Activated T-cell treated with anti-CD3 and anti-CD28 coated beads, Interleukin-2, amount 50 U/mL, for 4 hours (primary cell): ENCODE measurements at regions not wholly inside any gene's neighbourhood (a gene's known extent, or its start where the extent isn't known, plus 50 kb on each side); places are given as distances from the start of the nearest gene placed in this dataset.
"Not testable (repeated sequence)": the region's sequence is repeated elsewhere in the genome, so short reads cannot be mapped to it uniquely, and the experiment has no call there.

ENCODE experiments used
- ATAC-seq, 2 donors: fragments of 200-7000 bp; cut with Tn5 transposase; one replicate each; pipeline ENCODE4 v1.10.0; 2021
- DNase-seq: peaks from one replicate; pipeline ENCODE4 v3.0.0-alpha.2; 2020
- H3K27me3 Mint-ChIP-seq: one replicate; pipeline ENCODE4 v1.8.0; 2021; ENCODE audit warnings: low read depth, mixed read lengths
- H3K36me3 Mint-ChIP-seq: one replicate; pipeline ENCODE4 v1.8.0; 2022; ENCODE audit warnings: mixed read lengths; ENCODE audit not compliant: insufficient read depth
- H3K4me1 Mint-ChIP-seq: one replicate; pipeline ENCODE4 v1.8.0; 2021; ENCODE audit warnings: low read depth, mixed read lengths
- H3K4me3 Mint-ChIP-seq: one replicate; pipeline ENCODE4 v1.8.0; 2021; ENCODE audit warnings: mild to moderate bottlenecking, moderate library complexity, mixed read lengths
- H3K9me3 Mint-ChIP-seq: one replicate; pipeline ENCODE4 v1.8.0; 2021; ENCODE audit warnings: mixed read lengths

DNA sequence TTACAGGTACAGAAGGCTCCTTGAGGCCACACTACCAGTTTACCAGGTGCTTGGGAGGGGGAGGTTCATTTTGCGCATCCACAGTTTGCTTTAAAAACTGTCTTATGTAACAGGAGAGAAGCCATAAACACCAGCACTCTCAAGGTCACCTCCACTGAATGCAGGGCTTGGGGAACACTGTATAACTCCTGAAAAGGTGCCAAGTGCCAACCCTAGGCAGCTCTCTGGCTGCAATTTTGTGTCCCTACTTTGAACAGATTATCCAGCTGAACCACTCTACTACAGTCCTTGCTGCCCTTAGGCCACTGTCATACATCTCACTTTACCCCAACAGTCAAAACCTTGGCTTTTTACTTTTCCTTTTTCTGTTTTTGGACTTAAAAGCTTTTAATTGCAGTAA, 507.9 kb downstream of the SMARCA1 start:
- no peak overlapping the region for H3K4me3 Mint-ChIP-seq
- peaks cover 3% of the 10 kb centered on the region for H3K27me3 Mint-ChIP-seq
- no peaks in the 10 kb centered on the region for H3K36me3 Mint-ChIP-seq
- no peak for ATAC-seq
- no peaks in the 10 kb centered on the region for H3K4me1 Mint-ChIP-seq
- no peaks in the 10 kb centered on the region for H3K9me3 Mint-ChIP-seq
- no peak for DNase-seq

DNA sequence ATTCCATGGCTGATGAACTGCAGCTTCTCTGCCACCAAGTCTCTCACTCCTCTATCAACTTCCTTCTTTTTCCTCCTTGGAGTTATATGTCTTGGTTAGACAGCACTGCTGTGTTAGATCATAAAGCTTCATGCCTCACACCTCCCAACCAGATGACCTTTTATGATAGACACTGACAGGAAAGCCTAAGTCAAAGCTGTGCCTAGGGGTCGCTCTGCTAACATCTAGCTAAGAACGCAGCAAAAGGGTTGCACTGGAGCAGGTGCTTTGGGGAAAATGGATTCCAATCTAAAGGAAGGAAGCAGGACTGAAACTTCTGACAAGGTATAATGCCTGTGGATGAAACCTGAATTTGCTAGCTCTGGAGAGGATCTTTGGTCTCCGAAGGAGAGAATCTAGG, 509.7 kb downstream of the SMARCA1 start:
- Mint-ChIP-seq H3K27me3 (no peaks in the 10 kb centered on the region), H3K4me1 (no peaks in the 10 kb centered on the region), H3K4me3 (no peak overlapping the region), H3K9me3 (no peaks in the 10 kb centered on the region), H3K36me3 (no peaks in the 10 kb centered on the region)
- DNase-seq (no peak), ATAC-seq (no peak)

DNA sequence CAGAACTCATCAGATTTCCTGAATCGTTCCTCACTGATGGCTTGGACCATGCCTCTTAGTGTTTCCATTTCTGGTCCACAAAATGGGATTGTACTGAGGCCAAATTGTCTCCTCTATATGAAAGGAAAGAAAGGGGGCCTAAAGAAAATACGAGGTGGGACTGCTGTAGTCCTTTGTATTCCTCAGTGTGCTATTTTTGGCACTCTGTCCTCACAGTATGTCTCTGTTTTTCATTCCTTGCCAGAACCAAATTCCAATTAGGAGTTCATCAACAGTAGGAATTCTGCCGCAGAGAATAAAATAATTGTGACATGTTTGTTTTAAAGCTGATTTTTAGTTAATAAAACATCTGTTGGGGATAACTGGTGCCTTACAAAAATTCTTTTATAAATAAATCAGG, 515.7 kb downstream of the SMARCA1 start:
- Mint-ChIP-seq H3K4me3 (no peak overlapping the region), H3K27me3 (no peaks in the 10 kb centered on the region), H3K36me3 (no peaks in the 10 kb centered on the region), H3K9me3 (no peaks in the 10 kb centered on the region), H3K4me1 (no peaks in the 10 kb centered on the region)
- ATAC-seq (no peak), DNase-seq (no peak)

DNA sequence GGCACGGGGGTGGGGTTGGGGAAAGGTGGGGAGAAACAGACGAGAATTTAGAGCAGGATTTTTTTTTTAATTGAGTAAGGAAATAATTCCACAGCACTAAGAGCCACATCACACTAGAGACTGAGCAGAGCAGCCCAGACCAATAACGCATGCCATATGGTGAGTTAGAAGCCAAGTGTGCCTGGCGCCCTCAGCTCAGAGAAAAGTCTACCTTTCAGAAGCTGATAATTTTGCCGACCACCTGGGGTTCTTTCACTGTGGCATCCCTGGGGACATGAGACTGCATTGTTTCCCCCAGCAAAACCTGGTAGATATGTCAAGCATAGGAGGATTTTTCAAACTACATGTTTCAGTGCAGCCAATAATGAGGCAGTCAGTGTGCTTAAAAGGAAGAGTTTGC, 516.8 kb downstream of the SMARCA1 start:
- no peaks in the 10 kb centered on the region for H3K27me3 Mint-ChIP-seq
- no peaks in the 10 kb centered on the region for H3K4me1 Mint-ChIP-seq
- ATAC-seq (no peak), DNase-seq (no peak)
- H3K4me3 Mint-ChIP-seq, result no peak overlapping the region
- H3K36me3 Mint-ChIP-seq, result no peaks in the 10 kb centered on the region
- H3K9me3 Mint-ChIP-seq, result no peaks in the 10 kb centered on the region

DNA sequence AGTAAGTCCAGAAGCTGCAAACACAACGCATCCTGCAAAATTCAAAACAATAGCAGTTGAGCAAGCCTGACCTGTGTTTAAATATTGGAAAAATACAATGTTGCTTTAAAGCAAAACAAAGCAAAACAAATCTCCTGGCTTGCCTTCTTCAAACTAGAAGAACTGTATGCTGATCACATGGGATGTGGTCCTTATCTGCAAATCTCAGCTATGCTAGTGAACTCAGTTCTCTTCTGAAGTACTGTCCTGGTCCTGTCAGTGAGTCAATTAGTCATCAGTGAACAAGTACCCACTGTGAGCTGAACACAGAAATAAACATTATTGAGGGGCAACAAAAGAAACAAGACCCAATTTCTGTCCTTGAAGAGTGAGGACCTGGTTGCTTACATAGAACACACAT, 522.5 kb downstream of the SMARCA1 start:
- H3K27me3 Mint-ChIP-seq, result no peaks in the 10 kb centered on the region
- ATAC-seq, result no peak
- no peaks in the 10 kb centered on the region for H3K36me3 Mint-ChIP-seq
- no peak overlapping the region for H3K4me3 Mint-ChIP-seq
- H3K4me1 Mint-ChIP-seq, result no peaks in the 10 kb centered on the region
- H3K9me3 Mint-ChIP-seq, result no peaks in the 10 kb centered on the region
- DNase-seq, result no peak

DNA sequence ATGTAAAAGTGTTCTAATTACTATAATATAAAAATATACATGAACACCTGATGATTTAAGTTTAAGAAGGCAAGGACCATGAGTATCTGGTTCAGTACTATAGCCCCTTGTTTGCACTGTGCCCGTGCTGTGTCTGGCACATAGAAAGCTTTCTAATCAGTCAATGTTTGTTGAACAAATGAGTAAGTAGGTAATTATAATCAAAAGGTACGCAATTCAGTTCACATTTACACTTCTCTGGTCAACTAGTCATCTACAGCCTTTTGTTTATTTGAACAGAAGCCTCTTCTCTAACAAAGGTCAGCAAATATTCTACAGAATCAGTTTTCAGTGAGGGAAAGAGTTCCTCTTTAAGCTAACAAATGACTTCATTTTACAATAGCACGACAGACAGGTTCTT, 523.3 kb downstream of the SMARCA1 start:
- no peak for ATAC-seq
- DNase-seq, result no peak
- Mint-ChIP-seq H3K4me1 (no peaks in the 10 kb centered on the region), H3K27me3 (no peaks in the 10 kb centered on the region), H3K4me3 (no peak overlapping the region), H3K36me3 (no peaks in the 10 kb centered on the region), H3K9me3 (no peaks in the 10 kb centered on the region)

DNA sequence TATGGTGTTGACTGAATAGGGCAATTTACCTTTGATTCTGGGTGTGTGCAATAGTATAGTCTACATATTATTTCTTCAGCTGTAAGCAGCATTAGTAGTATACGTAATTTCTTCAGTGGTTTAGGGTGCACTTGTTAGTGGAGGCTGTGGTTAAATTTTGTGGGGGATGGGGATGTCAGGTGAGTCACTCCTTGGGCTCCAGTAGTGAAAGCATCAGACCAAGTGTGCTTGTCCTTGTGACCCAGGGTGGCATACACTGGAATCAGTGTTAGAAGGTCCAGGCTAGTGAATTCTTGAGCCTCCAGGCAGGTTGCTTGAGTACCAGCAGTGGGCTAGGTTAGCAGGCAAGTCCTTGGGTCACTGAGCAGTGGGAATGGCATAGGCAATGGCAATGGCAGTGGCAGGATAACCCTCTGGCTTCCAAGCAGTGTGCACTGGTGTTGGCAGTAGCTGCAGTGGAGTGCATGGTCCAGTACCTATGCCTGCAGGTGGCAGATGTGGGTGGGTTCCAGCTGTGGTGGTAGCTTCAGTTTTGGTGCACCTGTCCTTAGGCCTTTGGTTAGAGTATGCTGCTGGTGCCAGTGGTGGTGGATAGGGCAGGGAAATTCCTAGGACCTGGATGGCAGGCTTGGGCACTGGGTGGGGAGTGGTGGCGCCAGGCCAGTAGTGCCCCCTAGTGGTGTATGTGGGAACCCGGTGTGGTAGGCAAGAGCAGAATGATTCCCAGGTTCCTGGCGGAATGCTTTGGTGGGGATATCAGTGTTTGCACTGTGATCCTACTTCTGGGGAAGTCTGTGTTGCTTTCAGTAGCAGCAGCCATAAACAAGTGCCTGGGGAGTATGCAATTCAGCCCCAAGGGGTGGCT, 531.0 kb downstream of the SMARCA1 start:
- H3K4me3 Mint-ChIP-seq, result no peak overlapping the region
- H3K4me1 Mint-ChIP-seq, result no peaks in the 10 kb centered on the region
- DNase-seq, result no peak

DNA sequence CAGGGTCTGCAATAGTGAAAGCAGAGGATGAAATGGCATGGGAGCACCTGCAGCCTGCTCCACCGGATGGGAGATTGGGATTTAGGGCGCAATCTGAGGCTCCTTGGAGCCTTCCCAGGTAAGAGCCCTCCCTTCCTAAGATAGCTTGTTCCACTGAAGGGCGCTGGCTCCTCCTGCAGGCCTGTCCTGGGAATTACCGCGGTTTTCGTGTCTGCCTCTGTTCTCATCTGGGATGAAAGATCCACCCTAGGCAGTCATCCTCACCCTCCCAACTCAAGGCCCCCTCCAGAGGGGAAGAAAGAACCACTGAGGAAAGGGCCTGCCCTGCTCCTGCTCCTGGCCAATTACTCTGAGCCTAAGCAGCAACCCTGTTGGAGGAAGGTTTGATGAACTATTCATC, 547.5 kb downstream of the SMARCA1 start:
- ATAC-seq (no peak), DNase-seq (no peak)
- Mint-ChIP-seq H3K9me3 (no peaks in the 10 kb centered on the region), H3K27me3 (no peaks in the 10 kb centered on the region), H3K4me1 (no peaks in the 10 kb centered on the region), H3K4me3 (no peak overlapping the region), H3K36me3 (no peaks in the 10 kb centered on the region)

More for the DNA sequence above, 531.0 kb downstream of the SMARCA1 start:
- Mint-ChIP-seq H3K36me3 (no peaks in the 10 kb centered on the region), H3K27me3 (no peaks in the 10 kb centered on the region), H3K9me3 (peaks cover 11% of the 10 kb centered on the region)
- no peak for ATAC-seq

DNA sequence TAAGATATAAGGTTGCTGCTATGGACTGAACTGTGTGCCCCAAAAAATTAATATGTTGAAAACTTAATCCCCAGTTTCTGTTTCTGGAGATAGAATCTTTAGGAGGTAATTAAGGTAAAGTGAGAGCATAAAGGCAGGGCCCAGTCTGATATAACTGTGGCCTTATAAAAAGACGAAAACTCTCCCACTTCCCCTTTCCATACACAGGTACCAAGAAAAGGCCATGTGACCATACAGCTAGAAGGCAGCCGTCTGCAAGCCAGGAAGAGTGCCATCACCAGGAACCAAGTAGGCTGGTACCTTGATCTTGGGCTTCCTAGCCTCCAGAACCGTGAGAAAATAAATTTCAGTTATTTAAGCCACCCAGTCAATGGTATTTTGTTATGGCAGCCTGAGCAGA, 550.3 kb downstream of the SMARCA1 start:
- Mint-ChIP-seq H3K9me3 (no peaks in the 10 kb centered on the region), H3K4me3 (no peak overlapping the region), H3K27me3 (no peaks in the 10 kb centered on the region), H3K36me3 (no peaks in the 10 kb centered on the region), H3K4me1 (no peaks in the 10 kb centered on the region)
- DNase-seq (no peak), ATAC-seq (no peak)

DNA sequence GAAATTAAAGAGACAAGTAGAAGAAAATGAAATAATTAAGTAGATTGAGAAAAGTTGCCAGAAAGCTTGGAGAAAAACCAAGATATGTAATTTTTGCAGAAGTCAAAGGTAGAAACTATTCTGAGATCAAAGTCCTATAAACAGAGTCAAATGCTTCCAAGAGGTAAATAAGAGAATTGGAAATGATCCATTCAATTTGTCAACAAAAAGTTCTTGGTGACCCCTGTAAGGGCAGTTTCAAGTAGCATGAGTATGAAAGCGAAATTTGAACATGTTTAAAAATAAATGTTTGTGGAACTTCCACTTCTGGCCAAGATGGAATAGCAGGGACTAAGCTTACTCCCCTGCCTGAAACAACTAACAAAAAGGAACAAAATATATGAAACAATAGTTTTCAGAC, 562.0 kb downstream of the SMARCA1 start:
- Mint-ChIP-seq H3K36me3 (no peaks in the 10 kb centered on the region), H3K27me3 (no peaks in the 10 kb centered on the region), H3K4me1 (no peaks in the 10 kb centered on the region), H3K4me3 (no peak overlapping the region), H3K9me3 (no peaks in the 10 kb centered on the region)
- DNase-seq, result no peak
- no peak for ATAC-seq

DNA sequence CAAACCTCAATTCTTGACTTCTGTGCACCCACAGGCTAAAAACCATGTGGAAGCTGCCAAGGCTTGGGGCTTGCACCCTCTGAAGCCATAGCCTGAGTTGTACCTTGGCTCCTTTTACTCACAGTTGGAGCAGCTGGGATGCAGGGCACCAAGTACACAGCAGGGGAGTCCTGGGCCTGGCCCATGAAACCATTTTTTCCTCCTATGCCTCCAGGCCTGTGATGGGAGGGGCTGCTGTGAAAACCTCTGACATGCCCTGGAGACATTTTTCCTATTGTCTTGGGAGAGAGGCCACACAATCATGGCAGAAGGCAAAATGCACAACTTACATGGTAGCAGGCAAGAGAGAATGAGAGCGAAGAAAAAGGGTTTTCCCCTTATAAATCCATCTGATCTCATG, 568.6 kb downstream of the SMARCA1 start:
- not testable (repeated sequence) for DNase-seq, H3K27me3 Mint-ChIP-seq, ATAC-seq, H3K9me3 Mint-ChIP-seq, H3K36me3 Mint-ChIP-seq, H3K4me3 Mint-ChIP-seq, H3K4me1 Mint-ChIP-seq

DNA sequence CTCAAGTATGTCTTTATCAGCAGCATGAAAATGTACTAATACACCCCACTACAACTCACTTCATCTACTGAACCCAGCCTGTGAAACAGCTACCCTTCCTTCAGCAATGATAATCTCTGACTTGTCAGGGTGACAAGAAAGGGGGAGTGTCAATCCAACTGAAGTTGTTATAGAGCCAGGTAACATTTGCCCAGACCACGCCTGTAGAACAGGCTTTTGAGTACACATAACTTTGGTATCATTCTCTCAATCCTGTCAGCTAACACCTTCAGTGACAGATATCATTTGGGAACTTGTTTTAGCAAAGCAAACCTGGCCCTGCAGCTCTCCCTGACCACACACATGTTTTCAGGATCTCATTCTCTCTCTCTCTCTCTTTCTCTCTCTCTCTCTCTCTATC, 592.2 kb downstream of the SMARCA1 start:
- no peaks in the 10 kb centered on the region for H3K9me3 Mint-ChIP-seq
- ATAC-seq, result no peak

DNA sequence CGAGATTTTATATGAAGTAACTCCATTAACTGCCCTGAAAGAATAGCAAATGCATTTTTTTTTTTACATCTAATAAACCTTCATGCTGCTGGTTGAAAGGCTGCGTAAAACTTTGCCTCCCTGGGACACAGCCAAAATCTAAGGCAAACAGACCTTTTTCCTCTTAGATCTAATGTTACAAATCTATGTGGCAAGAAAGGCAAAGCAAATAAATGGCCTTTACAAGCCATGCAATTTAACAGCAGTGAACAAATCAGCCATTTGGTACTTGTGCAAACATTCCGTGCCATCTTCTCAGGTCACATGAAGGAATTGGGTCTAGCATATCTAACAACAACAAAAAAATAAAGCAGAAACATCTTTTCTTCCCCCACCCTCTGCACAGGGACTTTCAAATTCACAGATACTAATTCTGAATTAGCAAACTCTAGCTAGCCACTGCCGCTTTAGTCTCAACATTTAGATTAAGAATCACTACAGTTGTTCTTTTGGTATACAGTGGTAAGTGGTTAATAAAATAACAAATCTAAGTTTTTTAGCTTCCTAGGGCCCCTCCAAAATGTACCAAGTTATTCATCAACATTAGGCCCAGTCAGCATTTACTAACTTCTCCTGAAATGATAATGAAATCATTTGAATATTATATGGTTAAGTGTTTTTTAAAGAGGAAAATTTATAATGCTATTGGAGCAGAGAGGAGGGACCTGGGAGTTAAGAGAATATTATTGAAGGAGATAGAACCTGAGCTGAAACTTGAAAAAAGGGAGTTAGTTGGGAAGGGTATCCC, 593.8 kb downstream of the SMARCA1 start:
- Mint-ChIP-seq H3K4me1 (no peaks in the 10 kb centered on the region), H3K27me3 (no peaks in the 10 kb centered on the region), H3K4me3 (no peak overlapping the region), H3K36me3 (no peaks in the 10 kb centered on the region), H3K9me3 (no peaks in the 10 kb centered on the region)
- ATAC-seq (no peak), DNase-seq (no peak)

More for the DNA sequence above, 592.2 kb downstream of the SMARCA1 start:
- no peaks in the 10 kb centered on the region for H3K4me1 Mint-ChIP-seq
- H3K36me3 Mint-ChIP-seq, result no peaks in the 10 kb centered on the region
- H3K4me3 Mint-ChIP-seq, result no peak overlapping the region
- no peak for DNase-seq
- H3K27me3 Mint-ChIP-seq, result no peaks in the 10 kb centered on the region

DNA sequence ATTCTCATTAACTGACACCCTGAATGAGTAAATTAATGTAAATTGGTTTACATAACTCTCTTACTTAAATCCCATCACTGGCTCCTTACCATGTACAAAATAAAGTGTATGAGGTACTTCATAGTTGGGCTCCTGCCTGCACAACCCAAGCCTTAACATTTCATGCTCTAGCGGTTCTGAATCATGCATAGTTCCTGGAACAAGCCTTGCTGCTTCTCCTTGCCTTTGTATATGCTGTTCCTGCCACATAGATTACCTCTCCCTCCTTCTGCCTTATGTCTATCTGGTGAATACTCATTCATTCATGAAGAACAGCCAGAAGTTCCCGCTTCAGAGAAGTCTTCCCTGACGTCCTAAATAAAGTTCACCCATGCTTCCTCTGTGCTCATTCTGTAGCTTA, 594.7 kb downstream of the SMARCA1 start:
- no peak for ATAC-seq

DNA sequence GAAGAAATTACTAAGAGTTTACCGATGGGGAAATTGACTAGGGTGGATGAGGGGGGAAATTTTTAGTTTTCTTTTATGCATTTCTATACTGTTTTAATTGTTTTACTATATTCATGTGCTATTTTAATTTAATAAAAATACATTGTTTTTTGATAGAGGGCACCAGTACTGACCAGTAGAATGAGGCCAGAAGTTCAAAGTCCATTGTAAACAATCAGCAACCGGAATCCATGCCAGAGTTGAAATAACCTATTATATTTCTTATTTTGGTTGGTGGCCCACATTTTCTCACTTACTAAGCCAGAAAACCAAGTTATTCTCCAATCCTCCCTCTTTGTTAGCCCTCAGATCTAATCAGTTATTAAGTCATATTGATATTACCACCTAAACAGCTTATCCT, 595.9 kb downstream of the SMARCA1 start:
- Mint-ChIP-seq H3K9me3 (no peaks in the 10 kb centered on the region), H3K36me3 (no peaks in the 10 kb centered on the region), H3K4me1 (no peaks in the 10 kb centered on the region), H3K27me3 (no peaks in the 10 kb centered on the region), H3K4me3 (no peak overlapping the region)
- DNase-seq (no peak), ATAC-seq (no peak)

More for the DNA sequence above, 594.7 kb downstream of the SMARCA1 start:
- no peak for DNase-seq
- no peaks in the 10 kb centered on the region for H3K9me3 Mint-ChIP-seq
- H3K4me3 Mint-ChIP-seq, result no peak overlapping the region
- no peaks in the 10 kb centered on the region for H3K27me3 Mint-ChIP-seq
- no peaks in the 10 kb centered on the region for H3K36me3 Mint-ChIP-seq
- H3K4me1 Mint-ChIP-seq, result no peaks in the 10 kb centered on the region
